ENCODE measurements at regions not wholly inside any gene's neighbourhood (a gene's known extent, or its start where the extent isn't known, plus 50 kb on each side); places are given as distances from the start of the nearest gene placed in this dataset.

DNA sequence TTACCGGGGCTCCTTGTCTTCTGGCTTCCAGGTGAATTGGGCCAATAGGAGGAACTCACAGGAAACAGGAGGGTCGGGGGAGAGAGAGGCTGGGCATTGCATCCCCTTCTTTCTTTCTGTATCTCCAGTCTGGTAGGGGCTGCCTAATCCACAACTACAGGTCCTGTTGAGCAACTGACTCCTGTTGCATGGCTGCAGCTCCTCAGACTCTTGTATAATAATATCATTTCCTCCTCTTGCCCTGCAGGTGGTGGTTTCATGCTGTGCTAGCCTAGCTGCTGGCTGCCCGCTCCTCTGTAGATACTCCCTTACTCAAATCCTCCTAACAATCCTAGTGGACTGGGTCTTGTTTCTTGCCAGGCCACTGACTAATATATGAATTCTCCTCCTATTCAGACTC lies 276.5 kb upstream of the SMIM30 start:
- TF ChIP-seq, protein P1, sequence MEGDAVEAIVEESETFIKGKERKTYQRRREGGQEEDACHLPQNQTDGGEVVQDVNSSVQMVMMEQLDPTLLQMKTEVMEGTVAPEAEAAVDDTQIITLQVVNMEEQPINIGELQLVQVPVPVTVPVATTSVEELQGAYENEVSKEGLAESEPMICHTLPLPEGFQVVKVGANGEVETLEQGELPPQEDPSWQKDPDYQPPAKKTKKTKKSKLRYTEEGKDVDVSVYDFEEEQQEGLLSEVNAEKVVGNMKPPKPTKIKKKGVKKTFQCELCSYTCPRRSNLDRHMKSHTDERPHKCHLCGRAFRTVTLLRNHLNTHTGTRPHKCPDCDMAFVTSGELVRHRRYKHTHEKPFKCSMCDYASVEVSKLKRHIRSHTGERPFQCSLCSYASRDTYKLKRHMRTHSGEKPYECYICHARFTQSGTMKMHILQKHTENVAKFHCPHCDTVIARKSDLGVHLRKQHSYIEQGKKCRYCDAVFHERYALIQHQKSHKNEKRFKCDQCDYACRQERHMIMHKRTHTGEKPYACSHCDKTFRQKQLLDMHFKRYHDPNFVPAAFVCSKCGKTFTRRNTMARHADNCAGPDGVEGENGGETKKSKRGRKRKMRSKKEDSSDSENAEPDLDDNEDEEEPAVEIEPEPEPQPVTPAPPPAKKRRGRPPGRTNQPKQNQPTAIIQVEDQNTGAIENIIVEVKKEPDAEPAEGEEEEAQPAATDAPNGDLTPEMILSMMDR (IDR thresholded peaks at IDR 0.05) = no peak
- TF ChIP-seq POLR2A (IDR thresholded peaks at IDR 0.05) = no peak
